Duodenal mucosa (tissue), 2 donors: ENCODE measurements at regions not wholly inside any gene's neighbourhood (a gene's known extent, or its start where the extent isn't known, plus 50 kb on each side); places are given as distances from the start of the nearest gene placed in this dataset.

Source experiments
- H3K27ac ChIP-seq: one replicate; pipeline ENCODE4 v1.7.0; 2013; ENCODE audit warnings: low read depth, low read length
- H3K27me3 ChIP-seq, 2 donors: one replicate each; pipeline ENCODE4 v1.7.0; 2013; ENCODE audit warnings: low read length in 2 of 2, control low read depth in 1 of 2; ENCODE audit not compliant: insufficient read depth in 2 of 2, control insufficient read depth in 1 of 2
- H3K36me3 ChIP-seq, 2 donors: one replicate each; pipeline ENCODE4 v1.7.0; 2013; ENCODE audit warnings: low read length in 2 of 2, control low read depth in 1 of 2; ENCODE audit not compliant: insufficient read depth in 2 of 2, control insufficient read depth in 1 of 2
- H3K4me1 ChIP-seq, 2 donors: one replicate each; pipeline ENCODE4 v1.7.0; 2013; ENCODE audit warnings: low read length in 2 of 2, control low read depth in 1 of 2; ENCODE audit not compliant: insufficient read depth in 2 of 2, control insufficient read depth in 1 of 2
- H3K4me3 ChIP-seq, 2 donors: one replicate each; pipeline ENCODE4 v1.7.0; 2013; ENCODE audit warnings: low read length in 2 of 2, low read depth in 1 of 2
- H3K9ac ChIP-seq, 2 donors: one replicate each; pipeline ENCODE4 v1.7.0; 2013; ENCODE audit warnings: low read length in 2 of 2, low read depth in 1 of 2
- H3K9me3 ChIP-seq, 2 donors: one replicate each; pipeline ENCODE4 v1.7.0; 2013; ENCODE audit warnings: low read length in 2 of 2, control low read depth in 1 of 2; ENCODE audit not compliant: control insufficient read depth in 1 of 2

GRCh38 chr7:35987016-35987415 lies 166.0 kb upstream of the EEPD1 start:
- H3K27me3 ChIP-seq, result no peaks in the 10 kb centered on the region
- no peak overlapping the region for H3K4me3 ChIP-seq
- H3K4me1 ChIP-seq, result no peaks in the 10 kb centered on the region
- H3K36me3 ChIP-seq, result no peaks in the 10 kb centered on the region
- no peak overlapping the region for H3K9ac ChIP-seq
- H3K9me3 ChIP-seq, result no peaks in the 10 kb centered on the region
- no peak overlapping the region for H3K27ac ChIP-seq

DNA sequence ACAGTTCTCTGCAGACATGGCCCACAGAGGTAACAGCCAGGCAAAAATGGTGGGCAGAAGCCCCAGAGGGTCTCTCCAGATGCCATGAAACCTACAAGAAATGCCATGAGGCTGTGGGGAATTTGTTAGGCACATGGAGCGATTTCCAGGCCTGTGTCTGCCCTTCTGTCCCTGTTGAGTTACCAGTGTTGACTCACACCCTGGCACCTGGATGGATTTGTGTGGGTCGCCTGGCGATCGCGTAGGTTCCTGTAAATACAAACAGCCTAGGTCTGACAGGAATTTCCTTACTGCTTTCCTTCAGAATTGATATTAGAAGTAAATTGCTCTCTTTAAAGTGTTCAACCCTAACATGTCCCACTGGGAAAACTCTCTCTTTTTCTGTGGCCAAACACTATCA lies 164.9 kb upstream of the EEPD1 start:
- Histone ChIP-seq H3K27me3 (no peaks in the 10 kb centered on the region), H3K4me1 (no peaks in the 10 kb centered on the region), H3K36me3 (no peaks in the 10 kb centered on the region), H3K9ac (no peak overlapping the region), H3K27ac (no peak overlapping the region), H3K4me3 (no peak overlapping the region), H3K9me3 (no peaks in the 10 kb centered on the region)

DNA sequence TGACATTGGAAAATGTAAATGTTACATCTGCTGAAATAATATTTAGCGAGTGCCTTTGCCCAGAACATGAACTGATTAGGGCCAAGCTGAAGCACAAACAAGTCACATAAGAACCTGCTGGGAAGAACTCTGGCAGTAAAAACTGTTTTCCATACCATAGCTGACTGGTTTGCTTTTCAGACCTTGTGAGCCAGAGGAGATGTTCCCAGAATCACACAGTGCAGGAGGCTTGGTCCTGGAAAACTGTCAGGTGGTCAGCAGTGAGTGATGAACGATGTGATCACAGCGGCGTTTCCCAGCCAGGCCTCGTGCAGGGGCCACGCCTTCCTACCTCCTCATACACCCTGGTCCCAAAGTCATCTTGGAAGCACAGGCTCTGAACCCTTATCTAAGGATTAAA lies 164.2 kb upstream of the EEPD1 start:
- H3K4me3 ChIP-seq, result no peak overlapping the region
- H3K27ac ChIP-seq, result no peak overlapping the region
- no peaks in the 10 kb centered on the region for H3K36me3 ChIP-seq
- H3K9me3 ChIP-seq, result no peaks in the 10 kb centered on the region
- H3K9ac ChIP-seq, result no peak overlapping the region
- no peaks in the 10 kb centered on the region for H3K27me3 ChIP-seq
- H3K4me1 ChIP-seq, result no peaks in the 10 kb centered on the region

- H3K27me3 ChIP-seq, result no peaks in the 10 kb centered on the region
- no peak overlapping the region for H3K9ac ChIP-seq
- H3K9me3 ChIP-seq, result no peaks in the 10 kb centered on the region
- no peak overlapping the region for H3K4me3 ChIP-seq
- H3K4me1 ChIP-seq, result no peaks in the 10 kb centered on the region
- H3K36me3 ChIP-seq, result no peaks in the 10 kb centered on the region
- no peak overlapping the region for H3K27ac ChIP-seq
Observed at GRCh38 chr7:35991511-35992232, 161.4 kb upstream of the EEPD1 start.

- H3K4me3 ChIP-seq, result no peak overlapping the region
Observed at GRCh38 chr7:35992436-35992835, 160.6 kb upstream of the EEPD1 start.

DNA sequence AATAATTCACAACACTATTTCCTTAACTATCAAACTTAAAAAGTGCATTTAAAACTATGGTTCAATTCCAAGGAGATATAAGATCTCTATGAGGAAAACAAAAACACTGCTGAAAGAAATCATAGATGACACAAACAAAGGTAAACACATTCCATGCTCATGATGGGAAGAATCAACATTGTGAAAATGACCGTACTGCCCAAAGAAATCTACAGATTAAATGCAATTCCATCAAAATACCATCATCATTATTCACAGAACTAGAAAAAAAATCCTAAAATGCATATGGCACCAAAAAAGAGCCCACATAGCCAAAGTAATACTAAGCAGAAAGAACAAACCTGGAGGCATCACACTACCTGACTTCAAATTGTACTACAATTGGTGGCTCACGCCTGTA lies 159.9 kb upstream of the EEPD1 start:
- no peak overlapping the region for H3K27ac ChIP-seq
- no peaks in the 10 kb centered on the region for H3K9me3 ChIP-seq
- no peaks in the 10 kb centered on the region for H3K36me3 ChIP-seq
- H3K4me3 ChIP-seq, result no peak overlapping the region
- H3K27me3 ChIP-seq, result no peaks in the 10 kb centered on the region
- H3K4me1 ChIP-seq, result no peaks in the 10 kb centered on the region
- H3K9ac ChIP-seq, result no peak overlapping the region

More at GRCh38 chr7:35992436-35992835, 160.6 kb upstream of the EEPD1 start:
- Histone ChIP-seq H3K9me3 (no peaks in the 10 kb centered on the region), H3K36me3 (no peaks in the 10 kb centered on the region), H3K4me1 (no peaks in the 10 kb centered on the region), H3K9ac (no peak overlapping the region), H3K27ac (no peak overlapping the region), H3K27me3 (no peaks in the 10 kb centered on the region)

GRCh38 chr7:35993676-35994606 lies 159.1 kb upstream of the EEPD1 start:
- H3K4me3 ChIP-seq, result no peak overlapping the region
- no peaks in the 10 kb centered on the region for H3K27me3 ChIP-seq
- H3K9ac ChIP-seq, result no peak overlapping the region
- H3K9me3 ChIP-seq, result no peaks in the 10 kb centered on the region
- no peaks in the 10 kb centered on the region for H3K36me3 ChIP-seq
- H3K27ac ChIP-seq, result no peak overlapping the region
- no peaks in the 10 kb centered on the region for H3K4me1 ChIP-seq

DNA sequence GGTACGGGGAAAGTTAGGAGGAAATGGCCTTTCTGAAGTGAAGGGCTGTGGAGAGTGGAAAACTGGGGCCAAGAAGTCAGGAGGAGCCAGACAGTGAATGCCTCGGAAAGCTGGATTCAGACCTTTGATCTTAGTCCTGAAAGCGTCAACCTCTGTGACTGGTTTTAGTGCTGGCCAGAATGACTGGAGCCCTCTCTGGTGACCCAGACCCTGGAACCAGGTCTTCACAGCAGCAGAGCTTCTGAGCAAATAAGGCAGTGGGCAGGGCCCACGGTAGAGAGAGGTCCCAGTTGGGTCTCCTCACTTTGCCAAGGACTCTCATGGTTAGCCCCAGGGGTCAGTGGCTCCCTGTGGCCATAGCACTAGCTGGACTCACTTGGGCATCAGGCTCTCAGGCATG lies 157.7 kb upstream of the EEPD1 start:
- Histone ChIP-seq H3K27me3 (no peaks in the 10 kb centered on the region), H3K9ac (no peak overlapping the region), H3K4me3 (no peak overlapping the region), H3K36me3 (no peaks in the 10 kb centered on the region), H3K9me3 (no peaks in the 10 kb centered on the region), H3K27ac (no peak overlapping the region), H3K4me1 (no peaks in the 10 kb centered on the region)

DNA sequence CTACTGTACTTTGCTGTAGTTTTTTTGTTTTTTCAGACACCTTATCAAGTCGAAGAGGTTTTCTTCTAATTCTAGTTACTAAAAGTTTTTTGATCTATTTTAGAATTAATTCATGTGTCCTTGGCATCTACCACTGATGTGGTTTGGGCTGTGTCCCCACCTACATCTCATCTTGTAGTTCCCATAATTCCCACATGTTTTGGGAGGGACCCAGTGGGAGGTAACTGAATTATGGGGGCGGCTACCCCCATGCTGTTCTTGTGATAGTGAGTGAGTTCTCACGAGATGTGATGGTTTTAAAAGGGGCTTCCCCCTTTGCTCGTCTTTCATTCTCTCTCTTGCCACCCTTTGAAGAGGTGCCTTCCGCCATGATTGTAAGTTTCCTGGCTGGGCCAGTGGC lies 154.6 kb upstream of the EEPD1 start:
- H3K27ac ChIP-seq, result no peak overlapping the region
- no peaks in the 10 kb centered on the region for H3K4me1 ChIP-seq
- H3K4me3 ChIP-seq, result no peak overlapping the region
- no peaks in the 10 kb centered on the region for H3K27me3 ChIP-seq
- H3K36me3 ChIP-seq, result no peaks in the 10 kb centered on the region
- H3K9me3 ChIP-seq, result peaks cover 0 to 2% of the 10 kb centered on the region in 2 donors
- no peak overlapping the region for H3K9ac ChIP-seq

- Histone ChIP-seq H3K4me3 (no peak overlapping the region), H3K9ac (no peak overlapping the region), H3K36me3 (no peaks in the 10 kb centered on the region)
Observed at GRCh38 chr7:36001546-36001945, 151.5 kb upstream of the EEPD1 start.

More at GRCh38 chr7:36001546-36001945, 151.5 kb upstream of the EEPD1 start:
- Histone ChIP-seq H3K4me1 (no peaks in the 10 kb centered on the region), H3K27ac (no peak overlapping the region), H3K27me3 (no peaks in the 10 kb centered on the region), H3K9me3 (peaks cover 0 to 2% of the 10 kb centered on the region in 2 donors)
